Suprapubic skin (tissue), 4 donors: ENCODE measurements at regions not wholly inside any gene's neighbourhood (a gene's known extent, or its start where the extent isn't known, plus 50 kb on each side); places are given as distances from the start of the nearest gene placed in this dataset.

Experiments
- DNase-seq, 2 donors: peaks; one replicate each; pipeline ENCODE4 v3.0.0-alpha.2; 2019; ENCODE audit warnings: low spot score in 2 of 2
- H3K27ac ChIP-seq: fragments of 200-600 bp; sonication (generic); one replicate; pipeline ENCODE4 v1.5.1; 2019
- H3K27me3 ChIP-seq: fragments of 200-600 bp; sonication (generic); one replicate; pipeline ENCODE4 v1.5.1; 2019
- H3K36me3 ChIP-seq: fragments of 200-600 bp; sonication (generic); one replicate; pipeline ENCODE4 v1.5.1; 2019
- H3K4me1 ChIP-seq: fragments of 200-600 bp; sonication (generic); one replicate; pipeline ENCODE4 v1.5.1; 2019
- H3K4me3 ChIP-seq: fragments of 200-600 bp; sonication (generic); one replicate; pipeline ENCODE4 v1.5.1; 2019; ENCODE audit warnings: mild to moderate bottlenecking
- H3K9me3 ChIP-seq: fragments of 200-600 bp; sonication (generic); one replicate; pipeline ENCODE4 v1.5.1; 2019
- CTCF ChIP-seq, 2 donors: fragments of 200-600 bp in 1 of 2; fragments of 450-650 bp in 1 of 2; sonication (generic) in 1 of 2; IDR thresholded peaks; one replicate each; pipeline ENCODE4 v1.5.1; 2016 to 2019; ENCODE audit warnings: antibody characterized with exemption in 2 of 2, mild to moderate bottlenecking in 1 of 2, moderate library complexity in 1 of 2
- EP300 ChIP-seq: sonication (generic); formaldehyde crosslinking; IDR thresholded peaks from one replicate; pipeline ENCODE4 v1.6.1; 2017; ENCODE audit warnings: antibody characterized with exemption
- POLR2A ChIP-seq, 2 donors: fragments of 450-650 bp; IDR thresholded peaks; one replicate each; pipeline ENCODE4 v1.6.1; 2017; ENCODE audit warnings: antibody characterized with exemption in 2 of 2, mild to moderate bottlenecking in 2 of 2, moderate library complexity in 2 of 2
- POLR2AphosphoS5 ChIP-seq, 3 donors: sonication (generic); formaldehyde crosslinking; IDR thresholded peaks; one replicate each; pipeline ENCODE4 v1.6.1; 2017; ENCODE audit warnings: antibody characterized with exemption in 3 of 3
- WGBS: methylation state at CpG from one replicate; pipeline ENCODE4 v1.1.5; 2018; 5-methylcytosine and 5-hydroxymethylcytosine counted together

GRCh38 chr9:75734802-75735201 lies 155.7 kb upstream of the PCSK5 start:
- no peak for DNase-seq
- H3K36me3 ChIP-seq, result no peaks in the 10 kb centered on the region
- H3K27me3 ChIP-seq, result no peaks in the 10 kb centered on the region
- WGBS, result 87% methylated on average over 3 of the region's 3 CpGs
- H3K27ac ChIP-seq, result no peak overlapping the region
- H3K9me3 ChIP-seq, result no peaks in the 10 kb centered on the region
- H3K4me1 ChIP-seq, result no peaks in the 10 kb centered on the region
- TF ChIP-seq CTCF (IDR thresholded peaks at IDR 0.05), result no peak
- no peak overlapping the region for H3K4me3 ChIP-seq

- 55% methylated on average over 4 of the region's 4 CpGs for WGBS
- Histone ChIP-seq H3K4me3 (no peak overlapping the region), H3K27ac (no peak overlapping the region), H3K9me3 (no peaks in the 10 kb centered on the region), H3K36me3 (no peaks in the 10 kb centered on the region), H3K4me1 (no peaks in the 10 kb centered on the region), H3K27me3 (no peaks in the 10 kb centered on the region)
- DNase-seq, result no peak
- no peak for TF ChIP-seq POLR2AphosphoS5 (IDR thresholded peaks at IDR 0.05)
- TF ChIP-seq CTCF (IDR thresholded peaks at IDR 0.05), result no peak
- no peak for TF ChIP-seq POLR2A (IDR thresholded peaks at IDR 0.05)
- TF ChIP-seq EP300, result no peak
These were observed 150.4 kb upstream of the PCSK5 start for GRCh38 chr9:75739884-75740611.

GRCh38 chr9:75743855-75744254 lies 146.6 kb upstream of the PCSK5 start:
- Histone ChIP-seq H3K27ac (no peak overlapping the region), H3K9me3 (no peaks in the 10 kb centered on the region), H3K27me3 (no peaks in the 10 kb centered on the region), H3K4me3 (no peak overlapping the region), H3K4me1 (no peaks in the 10 kb centered on the region), H3K36me3 (no peaks in the 10 kb centered on the region)
- TF ChIP-seq POLR2A (IDR thresholded peaks at IDR 0.05), result no peak
- no peak for TF ChIP-seq POLR2AphosphoS5 (IDR thresholded peaks at IDR 0.05)
- WGBS, result 79% methylated on average over 1 of the region's 1 CpG
- no peak for DNase-seq

- Histone ChIP-seq H3K27ac (no peak overlapping the region), H3K4me1 (no peaks in the 10 kb centered on the region), H3K9me3 (no peaks in the 10 kb centered on the region), H3K4me3 (no peak overlapping the region), H3K27me3 (no peaks in the 10 kb centered on the region), H3K36me3 (no peaks in the 10 kb centered on the region)
- TF ChIP-seq POLR2A (IDR thresholded peaks at IDR 0.05), result no peak
- no peak for TF ChIP-seq EP300
- TF ChIP-seq CTCF (IDR thresholded peaks at IDR 0.05), result no peak
- TF ChIP-seq POLR2AphosphoS5 (IDR thresholded peaks at IDR 0.05), result no peak
- DNase-seq, result no peak
- 39% methylated on average over 4 of the region's 4 CpGs for WGBS
These were observed 136.4 kb upstream of the PCSK5 start for GRCh38 chr9:75754080-75754479.

- TF ChIP-seq CTCF (IDR thresholded peaks at IDR 0.05), result no peak
- no peak for TF ChIP-seq POLR2AphosphoS5 (IDR thresholded peaks at IDR 0.05)
- TF ChIP-seq POLR2A (IDR thresholded peaks at IDR 0.05), result no peak
- no peak for TF ChIP-seq EP300
- Histone ChIP-seq H3K36me3 (no peaks in the 10 kb centered on the region), H3K27me3 (no peaks in the 10 kb centered on the region), H3K9me3 (peaks cover 5% of the 10 kb centered on the region), H3K4me1 (no peaks in the 10 kb centered on the region), H3K4me3 (no peak overlapping the region), H3K27ac (no peak overlapping the region)
- DNase-seq, result no peak
- 90% methylated on average over 2 of the region's 2 CpGs for WGBS
These were observed 115.3 kb upstream of the PCSK5 start for GRCh38 chr9:75775166-75775565.
